Progenitor cell of endocrine pancreas (in vitro differentiated cells): ENCODE measurements at regions not wholly inside any gene's neighbourhood (a gene's known extent, or its start where the extent isn't known, plus 50 kb on each side); places are given as distances from the start of the nearest gene placed in this dataset.

Experiments
- DNase-seq: peaks from one replicate; pipeline ENCODE4 v3.0.0; 2021; ENCODE audit warnings: low spot score; ENCODE audit not compliant: unreplicated experiment
- H3K27ac Mint-ChIP-seq: 2 replicates; pipeline ENCODE4 v1.8.0; 2021; ENCODE audit warnings: mild to moderate bottlenecking, moderate library complexity, mixed read lengths
- H3K27me3 Mint-ChIP-seq: 2 replicates; pipeline ENCODE4 v1.8.0; 2021; ENCODE audit warnings: mixed read lengths
- H3K36me3 Mint-ChIP-seq: 2 replicates; pipeline ENCODE4 v1.8.0; 2022; ENCODE audit warnings: mixed read lengths; ENCODE audit not compliant: insufficient read depth
- H3K4me1 Mint-ChIP-seq: 2 replicates; pipeline ENCODE4 v1.8.0; 2021; ENCODE audit warnings: low read depth, mixed read lengths
- H3K4me3 Mint-ChIP-seq: 2 replicates; pipeline ENCODE4 v1.8.0; 2021; ENCODE audit warnings: low read depth, mild to moderate bottlenecking, moderate library complexity, mixed read lengths
- H3K9me3 Mint-ChIP-seq: 2 replicates; pipeline ENCODE4 v1.8.0; 2021; ENCODE audit warnings: low read depth, mixed read lengths
- TF ChIP-seq, protein P1 (sequence below): fragments of 200-600 bp; sonication (generic); IDR thresholded peaks from one replicate; pipeline ENCODE4 v1.5.0; 2021; ENCODE audit warnings: antibody characterized with exemption, mild to moderate bottlenecking; ENCODE audit not compliant: unreplicated experiment

- Mint-ChIP-seq H3K27ac (no peak overlapping the region), H3K27me3 (no peaks in the 10 kb centered on the region), H3K9me3 (peaks cover 27% of the 10 kb centered on the region), H3K4me1 (peaks cover 2% of the 10 kb centered on the region), H3K36me3 (no peaks in the 10 kb centered on the region), H3K4me3 (no peak overlapping the region)
- no peak for DNase-seq
- TF ChIP-seq, protein P1, sequence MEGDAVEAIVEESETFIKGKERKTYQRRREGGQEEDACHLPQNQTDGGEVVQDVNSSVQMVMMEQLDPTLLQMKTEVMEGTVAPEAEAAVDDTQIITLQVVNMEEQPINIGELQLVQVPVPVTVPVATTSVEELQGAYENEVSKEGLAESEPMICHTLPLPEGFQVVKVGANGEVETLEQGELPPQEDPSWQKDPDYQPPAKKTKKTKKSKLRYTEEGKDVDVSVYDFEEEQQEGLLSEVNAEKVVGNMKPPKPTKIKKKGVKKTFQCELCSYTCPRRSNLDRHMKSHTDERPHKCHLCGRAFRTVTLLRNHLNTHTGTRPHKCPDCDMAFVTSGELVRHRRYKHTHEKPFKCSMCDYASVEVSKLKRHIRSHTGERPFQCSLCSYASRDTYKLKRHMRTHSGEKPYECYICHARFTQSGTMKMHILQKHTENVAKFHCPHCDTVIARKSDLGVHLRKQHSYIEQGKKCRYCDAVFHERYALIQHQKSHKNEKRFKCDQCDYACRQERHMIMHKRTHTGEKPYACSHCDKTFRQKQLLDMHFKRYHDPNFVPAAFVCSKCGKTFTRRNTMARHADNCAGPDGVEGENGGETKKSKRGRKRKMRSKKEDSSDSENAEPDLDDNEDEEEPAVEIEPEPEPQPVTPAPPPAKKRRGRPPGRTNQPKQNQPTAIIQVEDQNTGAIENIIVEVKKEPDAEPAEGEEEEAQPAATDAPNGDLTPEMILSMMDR, result no peak
Observed at GRCh38 chrX:45885931-45886330, 659.3 kb downstream of the ZNF674 start.

GRCh38 chrX:45879512-45879911 is 665.7 kb downstream of the ZNF674 start:
- Mint-ChIP-seq H3K4me1 (no peaks in the 10 kb centered on the region), H3K27me3 (no peaks in the 10 kb centered on the region), H3K9me3 (peaks cover 21% of the 10 kb centered on the region), H3K4me3 (no peak overlapping the region), H3K27ac (no peak overlapping the region), H3K36me3 (no peaks in the 10 kb centered on the region)
- TF ChIP-seq, protein P1, result no peak
- DNase-seq, result no peak

DNA sequence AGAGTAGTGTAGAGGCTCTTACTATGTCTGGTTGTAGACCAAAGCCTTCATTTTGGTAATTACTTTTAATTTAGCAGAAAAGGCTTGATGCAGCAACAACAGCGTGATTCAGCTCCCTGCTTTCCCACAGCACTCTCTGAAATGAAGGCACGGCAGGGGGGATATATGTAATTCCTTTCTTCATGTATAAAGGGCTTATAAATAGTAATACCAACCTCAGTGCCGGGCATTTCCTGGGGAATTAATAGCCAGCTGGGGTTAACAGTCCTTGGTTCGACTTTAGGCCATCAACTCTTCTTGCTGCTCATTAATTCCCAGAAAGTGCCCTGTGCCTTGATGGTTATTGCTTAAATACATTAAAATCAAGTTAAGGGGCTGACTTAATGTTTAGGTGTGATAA is 669.0 kb downstream of the ZNF674 start:
- Mint-ChIP-seq H3K27me3 (no peaks in the 10 kb centered on the region), H3K27ac (no peak overlapping the region), H3K9me3 (peaks cover 17% of the 10 kb centered on the region), H3K4me3 (no peak overlapping the region), H3K36me3 (no peaks in the 10 kb centered on the region), H3K4me1 (peaks cover 2% of the 10 kb centered on the region)
- TF ChIP-seq, protein P1, result no peak
- no peak for DNase-seq

DNA sequence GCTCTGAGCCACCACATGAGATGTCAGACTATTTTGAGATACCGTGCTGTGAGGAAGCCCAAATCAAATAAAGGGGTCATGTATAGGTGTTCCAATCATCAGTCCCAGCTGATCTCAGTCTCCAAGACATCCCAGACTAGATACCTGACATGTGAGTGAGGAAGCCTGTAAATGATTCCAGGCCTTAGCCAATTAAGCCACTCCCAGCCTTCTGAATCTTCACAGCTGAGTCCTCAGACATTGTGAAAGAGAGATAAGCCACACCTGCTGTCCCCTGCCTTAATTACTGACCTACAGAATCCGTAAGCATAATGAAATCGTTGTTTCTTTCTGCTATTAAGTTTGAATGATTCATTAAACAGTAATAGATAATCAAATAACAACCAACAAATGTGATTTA is 671.4 kb downstream of the ZNF674 start:
- Mint-ChIP-seq H3K36me3 (no peaks in the 10 kb centered on the region), H3K27ac (no peak overlapping the region), H3K4me1 (peaks cover 2% of the 10 kb centered on the region), H3K9me3 (peaks cover 11% of the 10 kb centered on the region), H3K27me3 (no peaks in the 10 kb centered on the region), H3K4me3 (no peak overlapping the region)
- no peak for DNase-seq
- TF ChIP-seq, protein P1, result no peak

DNA sequence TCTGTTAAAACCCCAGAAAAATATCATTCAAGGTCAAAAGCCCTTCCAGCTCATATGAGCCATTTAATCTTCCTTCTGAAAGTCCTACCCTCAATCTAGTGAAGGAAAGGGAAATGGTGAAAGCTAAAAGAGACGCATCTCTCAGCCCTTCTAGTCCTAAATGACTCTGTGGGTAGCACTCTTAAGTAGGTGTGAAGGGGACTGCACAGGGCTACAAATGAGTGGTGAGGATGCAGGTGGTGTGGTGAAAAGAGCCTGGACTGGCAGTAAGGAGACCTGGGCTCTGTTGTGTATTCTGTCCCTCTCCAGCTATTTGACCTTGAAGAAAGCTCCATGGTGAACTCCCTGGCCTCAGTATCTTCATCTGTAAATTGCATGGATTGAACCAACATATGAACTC is 671.8 kb upstream of the DIPK2B start:
- peaks cover 9% of the 10 kb centered on the region for H3K9me3 Mint-ChIP-seq
- H3K4me3 Mint-ChIP-seq, result no peak overlapping the region
- no peaks in the 10 kb centered on the region for H3K27me3 Mint-ChIP-seq
- no peak for DNase-seq
- H3K27ac Mint-ChIP-seq, result no peak overlapping the region
- H3K36me3 Mint-ChIP-seq, result no peaks in the 10 kb centered on the region
- H3K4me1 Mint-ChIP-seq, result peaks cover 2% of the 10 kb centered on the region
- TF ChIP-seq, protein P1, result no peak

- H3K36me3 Mint-ChIP-seq, result no peaks in the 10 kb centered on the region
- H3K27me3 Mint-ChIP-seq, result no peaks in the 10 kb centered on the region
- no peak for DNase-seq
- no peak overlapping the region for H3K27ac Mint-ChIP-seq
- peaks cover 2% of the 10 kb centered on the region for H3K4me1 Mint-ChIP-seq
- no peak overlapping the region for H3K4me3 Mint-ChIP-seq
- TF ChIP-seq, protein P1, result no peak
- peaks cover 13% of the 10 kb centered on the region for H3K9me3 Mint-ChIP-seq
Observed at GRCh38 chrX:45868425-45868824, 667.7 kb upstream of the DIPK2B start.
